Nephron (organoid): ENCODE measurements at regions not wholly inside any gene's neighbourhood (a gene's known extent, or its start where the extent isn't known, plus 50 kb on each side); places are given as distances from the start of the nearest gene placed in this dataset.
"Not testable (repeated sequence)": the region's sequence is repeated elsewhere in the genome, so short reads cannot be mapped to it uniquely, and the experiment has no call there.

ENCODE experiments used
- H3K27ac Mint-ChIP-seq, 3 experiments: 2 replicates each; pipeline ENCODE4 v1.8.0; 2020; ENCODE audit warnings: mixed read lengths in 3 of 3, mild to moderate bottlenecking in 2 of 3, moderate library complexity in 1 of 3
- H3K27me3 Mint-ChIP-seq: 2 replicates; pipeline ENCODE4 v1.8.0; 2021; ENCODE audit warnings: low read depth, mild to moderate bottlenecking, moderate library complexity, mixed read lengths
- H3K36me3 Mint-ChIP-seq: 2 replicates; pipeline ENCODE4 v1.8.0; 2020; ENCODE audit warnings: low read depth, mixed read lengths
- H3K4me1 Mint-ChIP-seq: 2 replicates; pipeline ENCODE4 v1.8.0; 2020; ENCODE audit warnings: mixed read lengths
- H3K4me3 Mint-ChIP-seq, 3 experiments: 2 replicates each; pipeline ENCODE4 v1.8.0; 2020; ENCODE audit warnings: mild to moderate bottlenecking in 3 of 3, mixed read lengths in 3 of 3, moderate library complexity in 2 of 3
- H3K9me3 Mint-ChIP-seq: 2 replicates; pipeline ENCODE4 v1.8.0; 2020; ENCODE audit warnings: mixed read lengths
- TF ChIP-seq, protein P1 (sequence below), 3 experiments: fragments of 200-600 bp; sonication (generic); IDR thresholded peaks; one replicate each; pipeline ENCODE4 v1.5.0; 2021; ENCODE audit warnings: antibody characterized with exemption in 3 of 3; ENCODE audit not compliant: unreplicated experiment in 3 of 3

DNA sequence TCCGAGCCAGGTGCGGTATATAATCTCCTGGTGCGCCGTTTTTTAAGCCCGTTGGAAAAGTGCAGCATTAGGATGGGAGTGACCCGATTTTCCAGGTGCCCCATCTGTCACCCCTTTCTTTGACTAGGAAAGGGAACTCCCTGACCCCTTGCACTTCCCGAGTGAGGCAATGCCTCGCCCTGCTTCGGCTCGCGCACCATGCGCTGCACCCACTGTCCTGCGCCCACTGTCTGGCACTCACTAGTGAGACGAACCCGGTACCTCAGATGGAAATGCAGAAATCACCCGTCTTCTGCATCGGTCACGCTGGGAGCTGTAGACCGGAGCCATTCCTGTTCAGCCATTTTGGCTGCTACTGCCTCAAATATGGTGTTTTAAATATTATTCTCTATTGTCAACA lies 198.0 kb downstream of the MEIS1 start:
- H3K4me3 Mint-ChIP-seq, result not testable (repeated sequence)
- H3K36me3 Mint-ChIP-seq, result peaks cover 17% of the 10 kb centered on the region

DNA sequence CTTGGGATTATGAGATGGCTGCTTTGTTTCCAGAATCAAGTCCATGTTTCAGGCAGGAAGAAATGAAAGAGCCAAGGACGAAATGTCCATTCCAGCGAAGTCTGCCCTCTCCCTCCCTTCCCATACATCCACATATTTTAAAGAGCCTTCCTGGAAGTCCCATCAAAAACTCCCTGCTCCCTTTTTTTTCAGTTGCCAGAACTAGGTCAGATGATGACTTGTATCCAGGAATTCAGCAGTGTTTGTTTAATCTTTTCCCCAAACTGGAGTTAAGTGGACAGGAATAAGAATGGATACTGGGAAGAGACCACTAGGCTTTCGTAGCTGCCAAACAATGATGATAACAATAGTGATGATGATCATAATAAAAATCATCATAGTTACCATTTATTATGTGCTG lies 198.7 kb downstream of the MEIS1 start:
- Mint-ChIP-seq H3K4me3 (no peak overlapping the region), H3K9me3 (peaks cover 28% of the 10 kb centered on the region), H3K27ac (no peak overlapping the region), H3K36me3 (peaks cover 17% of the 10 kb centered on the region), H3K27me3 (no peaks in the 10 kb centered on the region), H3K4me1 (no peaks in the 10 kb centered on the region)
- TF ChIP-seq, protein P1, sequence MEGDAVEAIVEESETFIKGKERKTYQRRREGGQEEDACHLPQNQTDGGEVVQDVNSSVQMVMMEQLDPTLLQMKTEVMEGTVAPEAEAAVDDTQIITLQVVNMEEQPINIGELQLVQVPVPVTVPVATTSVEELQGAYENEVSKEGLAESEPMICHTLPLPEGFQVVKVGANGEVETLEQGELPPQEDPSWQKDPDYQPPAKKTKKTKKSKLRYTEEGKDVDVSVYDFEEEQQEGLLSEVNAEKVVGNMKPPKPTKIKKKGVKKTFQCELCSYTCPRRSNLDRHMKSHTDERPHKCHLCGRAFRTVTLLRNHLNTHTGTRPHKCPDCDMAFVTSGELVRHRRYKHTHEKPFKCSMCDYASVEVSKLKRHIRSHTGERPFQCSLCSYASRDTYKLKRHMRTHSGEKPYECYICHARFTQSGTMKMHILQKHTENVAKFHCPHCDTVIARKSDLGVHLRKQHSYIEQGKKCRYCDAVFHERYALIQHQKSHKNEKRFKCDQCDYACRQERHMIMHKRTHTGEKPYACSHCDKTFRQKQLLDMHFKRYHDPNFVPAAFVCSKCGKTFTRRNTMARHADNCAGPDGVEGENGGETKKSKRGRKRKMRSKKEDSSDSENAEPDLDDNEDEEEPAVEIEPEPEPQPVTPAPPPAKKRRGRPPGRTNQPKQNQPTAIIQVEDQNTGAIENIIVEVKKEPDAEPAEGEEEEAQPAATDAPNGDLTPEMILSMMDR (IDR thresholded peaks at IDR 0.05; ENCODE audit: unreplicated experiment in 3 of 3), result no peak

More for the DNA sequence above, 198.0 kb downstream of the MEIS1 start:
- not testable (repeated sequence) for H3K4me1 Mint-ChIP-seq, H3K27ac Mint-ChIP-seq, H3K27me3 Mint-ChIP-seq
- peaks cover 30% of the 10 kb centered on the region for H3K9me3 Mint-ChIP-seq

DNA sequence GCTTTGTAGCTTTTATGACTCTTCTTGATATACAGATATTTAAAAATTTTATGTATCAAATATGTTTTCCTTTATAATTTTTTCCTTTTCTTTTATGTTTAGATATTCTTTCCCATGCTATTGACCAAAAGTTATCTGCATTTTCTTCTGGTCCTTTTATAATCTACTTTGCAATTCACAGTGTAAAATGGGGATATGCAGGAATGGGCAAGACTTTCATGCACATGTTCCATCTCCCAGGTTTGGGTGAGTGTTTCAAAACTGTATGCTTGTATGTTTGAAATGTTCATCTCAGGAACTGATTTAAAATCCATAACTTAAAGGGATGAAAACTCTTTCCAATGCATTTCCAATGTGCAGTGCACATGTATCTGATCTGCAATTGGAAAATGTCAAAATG lies 199.9 kb downstream of the MEIS1 start:
- no peaks in the 10 kb centered on the region for H3K4me1 Mint-ChIP-seq
- no peak overlapping the region for H3K27ac Mint-ChIP-seq
- H3K27me3 Mint-ChIP-seq, result no peaks in the 10 kb centered on the region
- no peak overlapping the region for H3K4me3 Mint-ChIP-seq
- peaks cover 15% of the 10 kb centered on the region for H3K36me3 Mint-ChIP-seq
- peaks cover 26% of the 10 kb centered on the region for H3K9me3 Mint-ChIP-seq
- TF ChIP-seq, protein P1 (IDR thresholded peaks at IDR 0.05; ENCODE audit: unreplicated experiment in 3 of 3), result no peak

DNA sequence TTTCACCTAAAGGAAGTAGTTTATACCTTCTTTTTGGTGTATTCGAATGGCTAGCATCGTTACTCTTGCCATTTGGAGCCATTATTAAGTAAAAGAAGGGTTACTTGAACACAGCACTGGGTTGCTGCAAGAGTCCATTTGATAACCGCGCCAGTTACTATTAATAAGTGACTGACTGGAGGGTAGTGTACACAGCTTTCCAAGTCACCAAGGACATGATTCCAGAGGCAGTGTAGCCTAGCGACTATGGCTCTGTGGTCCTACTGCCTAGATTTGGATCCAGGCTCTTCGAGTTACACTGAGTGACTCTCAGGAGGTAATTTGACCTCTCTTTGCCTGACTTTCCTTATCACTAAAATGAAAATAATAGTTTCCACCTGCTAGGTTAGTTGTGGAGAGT lies 206.8 kb downstream of the MEIS1 start:
- peaks cover 13% of the 10 kb centered on the region for H3K9me3 Mint-ChIP-seq
- TF ChIP-seq, protein P1 (IDR thresholded peaks at IDR 0.05; ENCODE audit: unreplicated experiment in 3 of 3), result no peak

DNA sequence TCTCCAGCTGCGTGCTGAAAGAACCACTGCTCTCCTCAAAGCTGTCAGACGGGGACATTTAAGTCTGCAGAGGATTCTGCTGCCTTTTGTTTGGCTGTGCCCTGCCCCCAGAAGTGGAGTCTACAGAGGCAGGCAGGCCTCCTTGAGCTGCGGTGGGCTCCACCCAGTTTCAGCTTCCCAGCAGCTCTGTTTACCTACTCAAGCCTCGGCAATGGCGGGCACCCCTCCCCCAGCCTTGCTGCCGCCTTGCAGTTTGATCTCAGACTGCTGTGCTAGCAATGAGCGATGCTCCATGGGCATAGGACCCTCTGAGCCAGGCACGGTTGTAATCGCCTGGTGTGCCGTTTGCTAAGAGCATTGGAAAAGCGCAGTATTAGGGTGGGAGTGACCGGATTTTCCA lies 213.2 kb downstream of the MEIS1 start:
- H3K27ac Mint-ChIP-seq, H3K4me1 Mint-ChIP-seq, H3K27me3 Mint-ChIP-seq, H3K4me3 Mint-ChIP-seq: not testable (repeated sequence)
- peaks cover 29% of the 10 kb centered on the region for H3K9me3 Mint-ChIP-seq
- peaks cover 30% of the 10 kb centered on the region for H3K36me3 Mint-ChIP-seq

More for the DNA sequence above, 206.8 kb downstream of the MEIS1 start:
- no peaks in the 10 kb centered on the region for H3K4me1 Mint-ChIP-seq
- H3K27ac Mint-ChIP-seq, result no peak overlapping the region
- H3K4me3 Mint-ChIP-seq, result no peak overlapping the region
- H3K36me3 Mint-ChIP-seq, result peaks cover 13% of the 10 kb centered on the region
- H3K27me3 Mint-ChIP-seq, result no peaks in the 10 kb centered on the region

DNA sequence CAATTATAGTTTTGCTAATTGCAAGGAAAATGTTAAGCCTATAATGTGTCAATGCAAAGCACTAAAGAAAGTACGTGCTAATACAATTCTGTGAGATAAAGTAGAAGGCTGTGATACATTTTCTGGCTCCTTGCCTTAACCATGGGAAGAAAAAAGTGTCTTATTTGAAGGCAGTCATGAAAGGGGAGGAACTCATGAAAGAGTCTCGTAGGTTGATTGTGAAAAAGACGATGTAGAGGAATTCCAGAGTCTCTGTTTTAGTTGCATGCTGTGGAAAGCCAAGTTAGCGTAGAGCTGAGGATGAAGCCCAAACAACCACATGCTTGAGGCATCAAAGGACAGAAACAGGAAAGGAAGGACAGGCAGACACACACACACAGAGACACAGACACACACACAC lies 214.1 kb downstream of the MEIS1 start:
- H3K27ac Mint-ChIP-seq, result no peak overlapping the region
- no peaks in the 10 kb centered on the region for H3K27me3 Mint-ChIP-seq
- H3K4me1 Mint-ChIP-seq, result no peaks in the 10 kb centered on the region
- peaks cover 30% of the 10 kb centered on the region for H3K36me3 Mint-ChIP-seq
- no peak overlapping the region for H3K4me3 Mint-ChIP-seq
- H3K9me3 Mint-ChIP-seq, result peaks cover 29% of the 10 kb centered on the region
- TF ChIP-seq, protein P1 (IDR thresholded peaks at IDR 0.05; ENCODE audit: unreplicated experiment in 3 of 3), result no peak

DNA sequence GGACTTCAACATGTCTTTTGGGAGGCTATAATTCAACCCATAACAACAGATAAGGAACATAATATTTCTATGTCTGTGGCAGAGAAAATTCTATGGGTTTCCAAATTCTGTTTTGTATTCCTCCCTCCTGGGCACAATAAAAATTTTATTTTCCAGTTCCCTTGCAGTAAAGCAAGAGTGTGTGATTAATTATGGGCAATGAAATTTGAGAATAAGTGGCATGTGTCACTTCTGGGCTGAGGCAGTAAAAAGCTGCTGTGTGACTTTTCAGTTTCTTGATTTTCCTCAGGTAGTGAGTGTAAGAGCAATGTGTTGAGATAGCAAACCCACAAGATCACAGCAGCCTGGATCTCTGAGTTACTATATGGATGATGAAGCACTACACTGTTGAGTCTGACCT lies 216.4 kb downstream of the MEIS1 start:
- Mint-ChIP-seq H3K36me3 (peaks cover 30% of the 10 kb centered on the region), H3K4me1 (no peaks in the 10 kb centered on the region), H3K4me3 (no peak overlapping the region), H3K27me3 (no peaks in the 10 kb centered on the region), H3K27ac (no peak overlapping the region), H3K9me3 (peaks cover 23% of the 10 kb centered on the region)
- TF ChIP-seq, protein P1 (IDR thresholded peaks at IDR 0.05; ENCODE audit: unreplicated experiment in 3 of 3), result no peak
